K562 (cell line): ENCODE measurements at regions not wholly inside any gene's neighbourhood (a gene's known extent, or its start where the extent isn't known, plus 50 kb on each side); places are given as distances from the start of the nearest gene placed in this dataset.

Experiments used
- CC2D1A ChIP-seq: fragments of 450-650 bp; IDR thresholded peaks from 2 replicates; pipeline ENCODE4 v1.6.1; 2017; ENCODE audit warnings: mild to moderate bottlenecking
- MEIS2 ChIP-seq: fragments of 450-650 bp; IDR thresholded peaks from 2 replicates; pipeline ENCODE4 v1.6.1; 2014; ENCODE audit warnings: mild to moderate bottlenecking; ENCODE audit not compliant: partially characterized antibody
- NCOA1 ChIP-seq: fragments of 450-650 bp; IDR thresholded peaks from 2 replicates; pipeline ENCODE4 v1.6.1; 2016; ENCODE audit warnings: low read depth

GRCh38 chr5:68049053-68049713 lies 166.4 kb upstream of the PIK3R1 start:
- TF ChIP-seq MEIS2: no peak
- TF ChIP-seq NCOA1: no peak
- TF ChIP-seq CC2D1A: no peak
